K562 (cell line): ENCODE measurements at regions not wholly inside any gene's neighbourhood (a gene's known extent, or its start where the extent isn't known, plus 50 kb on each side); places are given as distances from the start of the nearest gene placed in this dataset.

ENCODE experiments used
- HMG20A ChIP-seq: fragments of 450-650 bp; formaldehyde crosslinking; conservative IDR thresholded peaks from 2 replicates; pipeline ENCODE4 v1.4.0; 2020; ENCODE audit warnings: mild to moderate bottlenecking, mixed read lengths
- KDM1A ChIP-seq, 2 experiments: fragments of 450-650 bp; IDR thresholded peaks; 2 replicates each; pipeline ENCODE4 v1.6.1; 2016; ENCODE audit warnings: mild to moderate bottlenecking in 2 of 2
- XRCC5 ChIP-seq: fragments of 200-400 bp; formaldehyde crosslinking; IDR thresholded peaks from 2 replicates; pipeline ENCODE4 v1.6.1; 2017; ENCODE audit warnings: low read depth, mild to moderate bottlenecking, low read length

GRCh38 chr5:111851631-111852548, 94.9 kb upstream of the NREP start:
- TF ChIP-seq XRCC5 (no peak), KDM1A (IDR thresholded peaks at IDR 0.05) (no peak), HMG20A (CRISPR knock-in tag) (no peak)
